H1 (cell line): ENCODE measurements at regions not wholly inside any gene's neighbourhood (a gene's known extent, or its start where the extent isn't known, plus 50 kb on each side); places are given as distances from the start of the nearest gene placed in this dataset.

Experiments used
- CTCF ChIA-PET: fragments of 300-600 bp; sonication (Branson Sonifier 250); formaldehyde crosslinking; loops from one replicate; lab custom pipeline; 2021; ENCODE audit not compliant: partially characterized antibody; lab: Charles Lee
- POLR2A ChIA-PET: fragments of 300-600 bp; sonication (Branson Sonifier 250); formaldehyde crosslinking; loops from one replicate; lab custom pipeline; 2021; ENCODE audit warnings: inconsistent platforms; ENCODE audit not compliant: partially characterized antibody; lab: Charles Lee
- DNase-seq, 2 experiments: peaks; one replicate each; pipeline versions ENCODE4 v3.0.0 to v3.0.0-alpha.2; 2010 to 2022; ENCODE audit warnings: low spot score in 2 of 2, low read depth in 1 of 2, mixed read lengths in 1 of 2
- FAIRE-seq: peaks from 2 replicates; lab custom pipeline; 2011; peaks lifted over from hg19 to GRCh38; lab: Jason Lieb, UNC
- H2AFZ ChIP-seq: 2 replicates; pipeline ENCODE4 v1.8.1; 2012; ENCODE audit warnings: low read length, inconsistent platforms
- H2AK5ac ChIP-seq: 2 replicates; pipeline ENCODE4 v1.6.1; 2013; ENCODE audit warnings: low read depth, low read length
- H2BK120ac ChIP-seq: replicated peaks from 2 replicates; pipeline ENCODE3; 2013; ENCODE audit warnings: low read depth, low read length, inconsistent platforms
- H2BK12ac ChIP-seq: 2 replicates; pipeline ENCODE4 v1.6.1; 2013; ENCODE audit warnings: low read depth, low read length
- H2BK15ac ChIP-seq: 2 replicates; pipeline ENCODE4 v1.6.1; 2013; ENCODE audit warnings: low read length
- H2BK20ac ChIP-seq: 2 replicates; pipeline ENCODE4 v1.6.1; 2013; ENCODE audit warnings: low read length
- H2BK5ac ChIP-seq: 2 replicates; pipeline ENCODE4 v1.6.1; 2013; ENCODE audit warnings: low read depth, low read length
- H3K14ac ChIP-seq: 2 replicates; pipeline ENCODE4 v1.6.1; 2013; ENCODE audit warnings: inconsistent platforms; ENCODE audit not compliant: insufficient read length
- H3K18ac ChIP-seq: 2 replicates; pipeline ENCODE4 v1.6.1; 2013; ENCODE audit warnings: low read length; ENCODE audit errors: extremely low read depth
- H3K23ac ChIP-seq: 2 replicates; pipeline ENCODE4 v1.6.1; 2013; ENCODE audit warnings: inconsistent platforms; ENCODE audit not compliant: insufficient read length
- H3K23me2 ChIP-seq: 2 replicates; pipeline ENCODE4 v1.6.1; 2013; ENCODE audit warnings: low read depth, low read length
- H3K27ac ChIP-seq: 2 replicates; pipeline ENCODE4 v1.6.1; 2011; ENCODE audit warnings: low read depth, low read length, inconsistent platforms
- H3K27me3 ChIP-seq, 4 experiments: replicated peaks in 1 of 4; 1 replicate in 1 of 4; 2 replicates in 3 of 4; pipeline versions ENCODE4 v1.6.1 to v1.8.1; 2011 to 2013; ENCODE audit warnings: low read length in 3 of 4, mild to moderate bottlenecking in 3 of 4, inconsistent platforms in 2 of 4, mixed read lengths in 2 of 4, moderate library complexity in 1 of 4; ENCODE audit not compliant: control insufficient read depth in 3 of 4, insufficient read depth in 3 of 4; ENCODE audit errors: extremely low read depth in 1 of 4
- H3K36me3 ChIP-seq, 4 experiments: 2 replicates each; pipeline versions ENCODE4 v1.6.1 to v1.8.1; 2011 to 2013; ENCODE audit warnings: mild to moderate bottlenecking in 4 of 4, low read length in 3 of 4, moderate library complexity in 2 of 4, control low read depth in 1 of 4, inconsistent platforms in 1 of 4; ENCODE audit not compliant: insufficient read depth in 4 of 4, control insufficient read depth in 2 of 4
- H3K4ac ChIP-seq: replicated peaks from 2 replicates; pipeline ENCODE3; 2013; ENCODE audit warnings: low read length, low read depth, mixed read lengths, inconsistent platforms; ENCODE audit not compliant: insufficient read length
- H3K4me1 ChIP-seq, 4 experiments: replicated peaks in 1 of 4; 1 replicate in 1 of 4; 2 replicates in 3 of 4; pipeline versions ENCODE4 v1.6.1 to v1.8.1; 2011 to 2013; ENCODE audit warnings: low read length in 3 of 4, inconsistent platforms in 2 of 4, mixed read lengths in 1 of 4; ENCODE audit not compliant: insufficient read depth in 4 of 4, control insufficient read depth in 3 of 4
- H3K4me2 ChIP-seq, 2 experiments: 2 replicates each; pipeline versions ENCODE4 v1.6.1 to v1.8.1; 2011 to 2013; ENCODE audit warnings: low read depth in 2 of 2, low read length in 2 of 2, control low read depth in 1 of 2, inconsistent platforms in 1 of 2, mild to moderate bottlenecking in 1 of 2; ENCODE audit not compliant: insufficient read depth in 1 of 2
- H3K4me3 ChIP-seq, 4 experiments: fragments of 200-600, 300-600 bp in 1 of 4; sonication (generic), shearing (Covaris generic), sonication (Bioruptor Twin) in 1 of 4; 2 replicates each; pipeline versions ENCODE4 v1.5.1 to v1.8.1; 2011 to 2016; ENCODE audit warnings: low read length in 4 of 4, low read depth in 3 of 4, control low read depth in 2 of 4, inconsistent platforms in 2 of 4, mild to moderate bottlenecking in 2 of 4, mixed read lengths in 1 of 4, moderate library complexity in 1 of 4; ENCODE audit not compliant: insufficient read depth in 2 of 4; ENCODE audit errors: extremely low read depth in 1 of 4
- H3K56ac ChIP-seq: replicated peaks from 2 replicates; pipeline ENCODE3; 2013; ENCODE audit warnings: low read depth, mild to moderate bottlenecking, mixed read lengths, low read length, inconsistent platforms; ENCODE audit not compliant: insufficient read length
- H3K79me1 ChIP-seq: 2 replicates; pipeline ENCODE4 v1.6.1; 2013; ENCODE audit warnings: low read depth, low read length, control low read depth
- H3K79me2 ChIP-seq, 2 experiments: 2 replicates each; pipeline versions ENCODE4 v1.6.1 to v1.8.1; 2012 to 2013; ENCODE audit warnings: low read length in 2 of 2, mild to moderate bottlenecking in 2 of 2, inconsistent platforms in 1 of 2; ENCODE audit not compliant: insufficient read depth in 2 of 2, control insufficient read depth in 1 of 2
- H3K9ac ChIP-seq, 4 experiments: replicated peaks in 1 of 4; 1 replicate in 1 of 4; 2 replicates in 3 of 4; pipeline versions ENCODE4 v1.6.1 to v1.8.1; 2011 to 2013; ENCODE audit warnings: low read depth in 3 of 4, low read length in 3 of 4, control low read depth in 2 of 4, mild to moderate bottlenecking in 2 of 4, moderate library complexity in 2 of 4, inconsistent platforms in 1 of 4; ENCODE audit errors: extremely low read depth in 1 of 4
- H3K9me3 ChIP-seq, 2 experiments: 2 replicates each; pipeline versions ENCODE4 v1.6.1 to v1.8.1; 2012 to 2013; ENCODE audit warnings: mild to moderate bottlenecking in 2 of 2, moderate library complexity in 2 of 2, control low read depth in 1 of 2, inconsistent platforms in 1 of 2, low read depth in 1 of 2, low read length in 1 of 2, mixed read lengths in 1 of 2; ENCODE audit not compliant: insufficient read depth in 2 of 2
- H4K20me1 ChIP-seq, 2 experiments: replicated peaks in 1 of 2; 2 replicates each; pipeline versions ENCODE3 to v1.8.1; 2011 to 2013; ENCODE audit warnings: inconsistent platforms in 2 of 2, low read length in 2 of 2, mild to moderate bottlenecking in 1 of 2; ENCODE audit not compliant: insufficient read depth in 2 of 2, control insufficient read depth in 1 of 2
- H4K5ac ChIP-seq: 2 replicates; pipeline ENCODE4 v1.6.1; 2013; ENCODE audit warnings: low read length, low read depth, mixed read lengths, inconsistent platforms; ENCODE audit not compliant: insufficient read length
- H4K8ac ChIP-seq: 2 replicates; pipeline ENCODE4 v1.8.0; 2013; ENCODE audit warnings: mild to moderate bottlenecking, moderate library complexity, low read length, inconsistent platforms; ENCODE audit not compliant: insufficient read depth; ENCODE audit errors: extremely low read depth
- H4K91ac ChIP-seq: replicated peaks from 2 replicates; pipeline ENCODE3; 2013; ENCODE audit warnings: low read length, mixed read lengths, inconsistent platforms; ENCODE audit not compliant: insufficient read length
- ATF2 ChIP-seq: IDR thresholded peaks from 2 replicates; pipeline ENCODE4 v1.6.1; 2012; ENCODE audit warnings: low read length, inconsistent platforms
- BRCA1 ChIP-seq: IDR thresholded peaks from 2 replicates; pipeline ENCODE4 v1.6.1; 2012; ENCODE audit warnings: low read depth, low read length, improper control_type of control experiment
- CEBPB ChIP-seq: IDR thresholded peaks from 2 replicates; pipeline ENCODE4 v1.6.1; 2012; ENCODE audit warnings: low read depth, low read length
- CHD1 ChIP-seq: IDR thresholded peaks from 2 replicates; pipeline ENCODE4 v1.6.1; 2012; ENCODE audit warnings: low read depth, low read length, improper control_type of control experiment
- EP300 ChIP-seq, 2 experiments: IDR thresholded peaks; 1 replicate in 1 of 2; 2 replicates in 1 of 2; pipeline ENCODE4 v1.6.1; 2011 to 2012; ENCODE audit warnings: low read depth in 2 of 2, low read length in 2 of 2, mild to moderate bottlenecking in 2 of 2, borderline replicate concordance in 1 of 2, inconsistent platforms in 1 of 2, moderate library complexity in 1 of 2
- FOSL1 ChIP-seq: IDR thresholded peaks from 2 replicates; pipeline ENCODE4 v1.6.1; 2011; ENCODE audit warnings: mild to moderate bottlenecking, low read depth, low read length, moderate library complexity; ENCODE audit not compliant: insufficient read depth
- KDM5A ChIP-seq: fragments of 200-600 bp; IDR thresholded peaks from 2 replicates; pipeline ENCODE4 v1.7.1; 2012; ENCODE audit warnings: mild to moderate bottlenecking, low read length, inconsistent platforms, mixed read lengths
- MAFK ChIP-seq: IDR thresholded peaks from 2 replicates; pipeline ENCODE4 v1.6.1; 2012; ENCODE audit warnings: low read depth, mild to moderate bottlenecking, improper control_type of control experiment, low read length
- SIX5 ChIP-seq: IDR thresholded peaks from 2 replicates; pipeline ENCODE4 v1.6.1; 2011; ENCODE audit warnings: mild to moderate bottlenecking, low read depth, low read length
- TAF7 ChIP-seq: optimal IDR thresholded peaks from 2 replicates; pipeline ENCODE3; 2011; ENCODE audit warnings: low read depth, mild to moderate bottlenecking, inconsistent platforms, low read length, moderate library complexity, borderline replicate concordance
- TBP ChIP-seq: IDR thresholded peaks from 2 replicates; pipeline ENCODE4 v1.6.1; 2011; ENCODE audit warnings: low read depth, low read length, improper control_type of control experiment
- USF2 ChIP-seq: IDR thresholded peaks from 2 replicates; pipeline ENCODE4 v1.6.1; 2011; ENCODE audit warnings: low read length, improper control_type of control experiment
- YY1 ChIP-seq: IDR thresholded peaks from 2 replicates; pipeline ENCODE4 v1.6.1; 2011; ENCODE audit warnings: low read depth, mild to moderate bottlenecking, low read length
- WGBS, 2 experiments: shearing (Covaris generic) in 1 of 2; methylation state at CpG; one replicate each; pipeline versions ENCODE4 v1.1.6 to v1.1.7; 2013 to 2015; ENCODE audit warnings: low lambda C conversion rate in 2 of 2, mixed read lengths in 2 of 2, inconsistent platforms in 1 of 2, low coverage in 1 of 2, missing lambda C conversion rate in 1 of 2; ENCODE audit not compliant: insufficient replicate concordance in 2 of 2, insufficient coverage in 1 of 2, insufficient read length in 1 of 2; ENCODE audit errors: extremely low coverage in 1 of 2, missing lambda C conversion rate in 1 of 2; 5-methylcytosine and 5-hydroxymethylcytosine counted together

GRCh38 chr4:58849026-58849425 is 1738.8 kb upstream of the IGFBP7 start:
- Histone ChIP-seq H3K79me2 (no peaks in the 10 kb centered on the region), H3K14ac (no peak overlapping the region), H2AK5ac (no peak overlapping the region), H2BK120ac (no peak overlapping the region), H4K5ac (no peak overlapping the region), H2BK12ac (no peak overlapping the region), H3K4ac (no peak overlapping the region), H2BK20ac (no peak overlapping the region), H3K4me2 (no peak overlapping the region), H3K23me2 (no peaks in the 10 kb centered on the region), H3K9me3 (no peaks in the 10 kb centered on the region), H4K91ac (no peak overlapping the region), H2AFZ (no peak overlapping the region), H3K27me3 (no peaks in the 10 kb centered on the region), H2BK15ac (no peak overlapping the region), H3K79me1 (no peaks in the 10 kb centered on the region), H3K23ac (no peak overlapping the region), H3K9ac (no peak overlapping the region), H3K18ac (no peak overlapping the region), H3K4me3 (no peak overlapping the region), H3K56ac (no peak overlapping the region), H3K27ac (no peak overlapping the region), H3K4me1 (no peaks in the 10 kb centered on the region), H2BK5ac (no peak overlapping the region), H3K36me3 (no peaks in the 10 kb centered on the region), H4K20me1 (no peaks in the 10 kb centered on the region), H4K8ac (no peak overlapping the region)
- 100% methylated on average over 1 of the region's 1 CpG; no CpG with 5 or more reads in 1 of the 2 experiments for WGBS, 2 experiments
- FAIRE-seq, result no peak
- ChIA-PET POLR2A (interaction anchor here (0.6 kb wide), 1 partner anchor 144 kb away, joined by 3 read pairs; no protein-coding TSS in a partner anchor), CTCF (interaction anchor here (1.4 kb wide), 1 partner anchor 15 kb away, joined by 3 read pairs; no protein-coding TSS in a partner anchor)
- no peak for DNase-seq
- TF ChIP-seq TAF7, result no peak
- TF ChIP-seq FOSL1, result no peak
- no peak for TF ChIP-seq SIX5
- TF ChIP-seq BRCA1, result no peak
- no peak for TF ChIP-seq MAFK
- no peak for TF ChIP-seq USF2
- TF ChIP-seq EP300 (IDR thresholded peaks at IDR 0.05; ENCODE audit: borderline replicate concordance in 1 of 2, low read depth in 2 of 2, low read length in 2 of 2), result no peak
- no peak for TF ChIP-seq YY1
- TF ChIP-seq CHD1, result no peak
- no peak for TF ChIP-seq CEBPB
- TF ChIP-seq TBP, result no peak
- TF ChIP-seq KDM5A, result no peak
- TF ChIP-seq ATF2, result no peak
